Fibroblast of skin of right quadriceps (primary cell): ENCODE measurements at regions not wholly inside any gene's neighbourhood (a gene's known extent, or its start where the extent isn't known, plus 50 kb on each side); places are given as distances from the start of the nearest gene placed in this dataset.
A peak's percentile ranks its signal among the peaks of the same experiment; 100 is the strongest.

Experiments used
- DNase-seq: peaks from one replicate; pipeline ENCODE4 v3.0.0-alpha.2; 2013

DNA sequence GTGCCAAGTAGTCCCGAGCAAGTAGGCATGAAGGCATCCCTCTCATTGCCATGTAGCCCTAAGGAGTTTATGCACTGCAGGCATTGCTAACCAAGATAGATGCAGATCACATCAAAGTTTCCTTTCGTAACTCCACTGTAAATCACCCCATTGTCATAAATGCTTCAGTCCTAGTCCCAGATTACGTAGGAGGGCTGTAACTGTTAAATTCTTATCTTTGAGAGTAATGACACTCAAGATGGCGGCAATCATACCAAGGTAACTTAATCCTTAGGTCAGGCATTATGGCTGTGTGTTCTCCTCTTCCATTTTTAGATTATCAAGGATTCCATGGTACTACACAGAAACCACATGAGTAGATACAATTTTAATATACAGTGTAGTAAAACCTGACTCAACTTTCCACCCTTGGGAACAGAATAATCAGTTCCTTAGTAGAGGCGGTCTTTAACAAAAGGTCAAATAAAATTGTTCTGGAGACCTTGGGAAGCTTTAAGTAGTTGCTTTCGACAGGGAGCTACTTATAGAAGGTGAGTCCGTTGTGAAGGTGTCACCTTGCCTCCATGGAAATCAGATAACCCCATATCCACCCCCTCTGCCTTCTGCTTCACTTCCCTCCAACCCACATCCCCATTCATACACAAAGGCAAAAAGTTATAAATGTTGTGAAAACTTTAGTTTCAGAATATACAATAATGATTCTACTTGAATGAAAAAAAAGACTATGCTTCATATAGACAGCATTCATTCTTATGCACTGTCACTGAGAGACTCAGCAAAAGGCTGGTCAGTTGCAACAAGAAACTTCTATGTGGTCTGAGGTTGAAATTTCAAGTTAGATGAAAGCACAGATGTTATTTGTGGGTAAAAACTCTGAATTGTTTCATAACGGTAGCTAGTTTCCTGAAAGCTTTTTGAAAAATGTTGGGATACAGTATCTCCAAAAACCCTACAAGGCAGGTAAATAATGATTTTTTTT is 64.8 kb upstream of the GALNT5 start:
- no peak for DNase-seq

GRCh38 chr2:157193461-157193860 is 64.0 kb upstream of the GALNT5 start:
- no peak for DNase-seq

- peak; percentile 69 for DNase-seq
Measured at GRCh38 chr2:157194097-157194688, 63.3 kb upstream of the GALNT5 start.

DNA sequence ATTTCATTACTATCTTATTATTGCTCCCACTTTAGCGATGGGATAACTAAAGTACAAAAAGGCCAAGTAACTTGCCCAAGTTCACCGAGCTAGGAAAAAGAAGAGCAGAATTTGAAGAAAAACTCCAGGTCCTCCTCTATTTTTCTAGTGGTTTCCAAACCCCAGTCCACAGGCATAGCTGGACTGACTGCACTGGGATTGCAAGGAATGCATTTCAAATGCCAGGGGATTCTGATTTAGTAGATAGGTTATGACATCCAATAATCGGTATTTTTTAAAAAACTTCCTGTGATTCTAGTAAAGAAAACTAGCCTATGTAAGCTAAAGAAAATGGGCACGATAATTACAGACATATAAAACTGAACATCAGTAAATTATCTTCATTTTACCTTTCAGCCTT is 62.7 kb upstream of the GALNT5 start:
- peak; percentile 33 for DNase-seq

GRCh38 chr2:157196956-157197355 is 60.5 kb upstream of the GALNT5 start:
- no peak for DNase-seq

DNA sequence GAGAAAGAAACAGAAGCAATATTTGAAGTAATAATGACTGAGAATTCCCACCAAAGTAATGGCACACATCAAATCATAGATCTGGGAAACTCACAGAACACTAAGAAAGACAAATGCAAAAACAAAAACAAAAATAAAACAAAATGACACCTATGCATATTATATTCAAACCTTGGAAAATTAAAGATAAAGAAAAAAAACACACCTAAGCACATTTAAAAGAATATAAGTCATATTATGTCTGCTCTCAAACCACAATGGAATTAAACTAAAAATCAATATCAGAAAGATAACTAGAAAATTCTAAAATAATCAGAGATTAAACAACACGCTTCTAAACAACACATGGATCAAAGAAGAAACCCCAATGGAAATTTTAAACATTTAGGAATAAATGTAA is 59.7 kb upstream of the GALNT5 start:
- no peak for DNase-seq

- no peak for DNase-seq
Measured at GRCh38 chr2:157203651-157204050, 53.9 kb upstream of the GALNT5 start.

DNA sequence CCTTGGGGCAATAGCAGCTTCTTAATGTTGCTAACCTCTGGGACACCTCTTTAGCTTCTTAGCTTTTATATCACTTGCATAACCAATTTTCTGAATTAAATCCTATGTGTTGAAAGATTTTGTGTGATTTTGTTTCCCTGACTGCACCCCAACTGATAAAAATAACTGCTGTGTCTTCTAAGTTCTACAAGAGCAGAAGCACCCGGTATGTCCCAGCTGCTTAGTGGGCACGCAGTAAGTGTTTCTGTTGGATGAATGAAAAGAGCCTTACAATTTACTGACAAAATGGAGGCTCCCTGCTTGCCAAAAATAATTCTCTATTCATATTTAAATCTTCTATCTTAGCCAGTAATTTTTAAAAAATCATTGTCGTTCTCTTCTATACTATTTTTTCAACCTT is 53.1 kb upstream of the GALNT5 start:
- DNase-seq: no peak

GRCh38 chr2:157206916-157207315 is 50.6 kb upstream of the GALNT5 start:
- DNase-seq: no peak
